ENCODE measurements at regions not wholly inside any gene's neighbourhood (a gene's known extent, or its start where the extent isn't known, plus 50 kb on each side); places are given as distances from the start of the nearest gene placed in this dataset.

GRCh38 chr13:78426183-78426582 lies 177.2 kb downstream of the POU4F1 start:
- DNase-seq (ENCODE audit: low read depth in 2 of 2): no peak

GRCh38 chr13:78420814-78421213 lies 182.5 kb downstream of the POU4F1 start:
- DNase-seq (ENCODE audit: low read depth in 2 of 2): no peak

GRCh38 chr13:78413887-78414553 lies 189.3 kb downstream of the POU4F1 start:
- no peak for DNase-seq (ENCODE audit: low read depth in 2 of 2)

GRCh38 chr13:78410847-78411246 lies 192.5 kb downstream of the POU4F1 start:
- no peak for DNase-seq (ENCODE audit: low read depth in 2 of 2)

- DNase-seq (ENCODE audit: low read depth in 2 of 2): no peak
These were observed 193.2 kb downstream of the POU4F1 start for GRCh38 chr13:78410164-78410563.

GRCh38 chr13:78409172-78409571 lies 194.2 kb downstream of the POU4F1 start:
- no peak for DNase-seq (ENCODE audit: low read depth in 2 of 2)

GRCh38 chr13:78404846-78405360 lies 198.4 kb downstream of the POU4F1 start:
- no peak for DNase-seq (ENCODE audit: low read depth in 2 of 2)

GRCh38 chr13:78402708-78403400 lies 200.5 kb downstream of the POU4F1 start:
- no peak for DNase-seq (ENCODE audit: low read depth in 2 of 2)

- no peak for DNase-seq (ENCODE audit: low read depth in 2 of 2)
These were observed 201.3 kb downstream of the POU4F1 start for GRCh38 chr13:78401873-78402707.

- no peak for DNase-seq (ENCODE audit: low read depth in 2 of 2)
These were observed 204.5 kb downstream of the POU4F1 start for GRCh38 chr13:78398743-78399410.

- no peak for DNase-seq (ENCODE audit: low read depth in 2 of 2)
These were observed 209.8 kb downstream of the POU4F1 start for GRCh38 chr13:78393286-78394142.

- no peak for DNase-seq (ENCODE audit: low read depth in 2 of 2)
These were observed 219.5 kb downstream of the POU4F1 start for GRCh38 chr13:78383899-78384298.

- DNase-seq (ENCODE audit: low read depth in 2 of 2): no peak
These were observed 220.3 kb downstream of the POU4F1 start for GRCh38 chr13:78383071-78383484.

GRCh38 chr13:78382491-78382890 lies 220.9 kb downstream of the POU4F1 start:
- DNase-seq (ENCODE audit: low read depth in 2 of 2): no peak

- no peak for DNase-seq (ENCODE audit: low read depth in 2 of 2)
These were observed 226.5 kb downstream of the POU4F1 start for GRCh38 chr13:78376822-78377221.

- DNase-seq (ENCODE audit: low read depth in 2 of 2): no peak
These were observed 227.3 kb downstream of the POU4F1 start for GRCh38 chr13:78376033-78376432.

- DNase-seq (ENCODE audit: low read depth in 2 of 2): no peak
These were observed 230.8 kb downstream of the POU4F1 start for GRCh38 chr13:78372581-78372980.

- DNase-seq (ENCODE audit: low read depth in 2 of 2): no peak
These were observed 233.1 kb downstream of the POU4F1 start for GRCh38 chr13:78370231-78370630.

- no peak for DNase-seq (ENCODE audit: low read depth in 2 of 2)
These were observed 238.6 kb downstream of the POU4F1 start for GRCh38 chr13:78364711-78365110.

GRCh38 chr13:78341032-78341431 lies 262.3 kb downstream of the POU4F1 start:
- DNase-seq (ENCODE audit: low read depth in 2 of 2): no peak

- DNase-seq (ENCODE audit: low read depth in 2 of 2): no peak
These were observed 263.4 kb downstream of the POU4F1 start for GRCh38 chr13:78339927-78340326.

All from activated CD4-positive, alpha-beta T cell treated with anti-CD3 and anti-CD28 coated beads for 24 hours (primary cell).